ENCODE measurements at regions not wholly inside any gene's neighbourhood (a gene's known extent, or its start where the extent isn't known, plus 50 kb on each side); places are given as distances from the start of the nearest gene placed in this dataset.

- no peak for DNase-seq (ENCODE audit: low read depth, low spot score)
- CTCF ChIA-PET = no interaction called here
- H3K27ac ChIP-seq (ENCODE audit: low read depth, low read length) = no peak overlapping the region
- POLR2A ChIA-PET = no interaction called here
- H3K4me3 ChIP-seq (ENCODE audit: low read depth, low read length) = no peak overlapping the region
- no peaks in the 10 kb centered on the region for H3K9me3 ChIP-seq (ENCODE audit: control insufficient read depth, insufficient read depth, low read length)
- H3K27me3 ChIP-seq (ENCODE audit: control insufficient read depth, insufficient read depth, low read length) = no peaks in the 10 kb centered on the region
- TF ChIP-seq CTCF (IDR thresholded peaks at IDR 0.05; ENCODE audit: low read depth, low read length) = no peak
These were observed 219.9 kb downstream of the COG6 start for GRCh38 chr13:39875111-39875987.

GRCh38 chr13:39876258-39876657, 220.8 kb downstream of the COG6 start:
- H3K27me3 ChIP-seq (ENCODE audit: control insufficient read depth, insufficient read depth, low read length) = no peaks in the 10 kb centered on the region
- H3K27ac ChIP-seq (ENCODE audit: low read depth, low read length) = no peak overlapping the region
- ChIA-PET CTCF (no interaction called here), POLR2A (no interaction called here)
- peak; percentile 70 for DNase-seq (ENCODE audit: low read depth, low spot score)
- H3K4me3 ChIP-seq (ENCODE audit: low read depth, low read length) = no peak overlapping the region
- no peak for TF ChIP-seq CTCF (IDR thresholded peaks at IDR 0.05; ENCODE audit: low read depth, low read length)
- H3K9me3 ChIP-seq (ENCODE audit: control insufficient read depth, insufficient read depth, low read length) = no peaks in the 10 kb centered on the region

GRCh38 chr13:39877134-39877533, 221.7 kb downstream of the COG6 start:
- Histone ChIP-seq H3K9me3 (ENCODE audit: control insufficient read depth, insufficient read depth, low read length) (no peaks in the 10 kb centered on the region), H3K27me3 (ENCODE audit: control insufficient read depth, insufficient read depth, low read length) (no peaks in the 10 kb centered on the region), H3K27ac (ENCODE audit: low read depth, low read length) (no peak overlapping the region), H3K4me3 (ENCODE audit: low read depth, low read length) (no peak overlapping the region)
- DNase-seq (ENCODE audit: low read depth, low spot score) = no peak
- ChIA-PET CTCF (no interaction called here), POLR2A (no interaction called here)
- no peak for TF ChIP-seq CTCF (IDR thresholded peaks at IDR 0.05; ENCODE audit: low read depth, low read length)

GRCh38 chr13:39879286-39880035, 224.0 kb downstream of the COG6 start:
- H3K27me3 ChIP-seq (ENCODE audit: control insufficient read depth, insufficient read depth, low read length) = no peaks in the 10 kb centered on the region
- ChIA-PET CTCF (no interaction called here), POLR2A (no interaction called here)
- H3K4me3 ChIP-seq (ENCODE audit: low read depth, low read length) = no peak overlapping the region
- no peak overlapping the region for H3K27ac ChIP-seq (ENCODE audit: low read depth, low read length)
- no peak for TF ChIP-seq CTCF (IDR thresholded peaks at IDR 0.05; ENCODE audit: low read depth, low read length)
- DNase-seq (ENCODE audit: low read depth, low spot score) = no peak
- no peaks in the 10 kb centered on the region; the same call in 1 of the 2 replicates for H3K9me3 ChIP-seq (ENCODE audit: control insufficient read depth, insufficient read depth, low read length)

- CTCF ChIA-PET = interaction anchor here (1.1 kb wide), 1 partner anchor 61 kb away, joined by 3 read pairs; no protein-coding TSS in a partner anchor
- Histone ChIP-seq H3K4me3 (ENCODE audit: low read depth, low read length) (no peak overlapping the region), H3K9me3 (ENCODE audit: control insufficient read depth, insufficient read depth, low read length) (no peaks in the 10 kb centered on the region; the same call in 1 of the 2 replicates), H3K27ac (ENCODE audit: low read depth, low read length) (no peak overlapping the region), H3K27me3 (ENCODE audit: control insufficient read depth, insufficient read depth, low read length) (no peaks in the 10 kb centered on the region)
- no peak for DNase-seq (ENCODE audit: low read depth, low spot score)
- TF ChIP-seq CTCF (IDR thresholded peaks at IDR 0.05; ENCODE audit: low read depth, low read length) = no peak
- POLR2A ChIA-PET = no interaction called here
These were observed 225.9 kb downstream of the COG6 start for GRCh38 chr13:39881383-39881782.

Measured in AG04450 (cell line).